Tibial nerve (tissue), 4 donors: ENCODE measurements at regions not wholly inside any gene's neighbourhood (a gene's known extent, or its start where the extent isn't known, plus 50 kb on each side); places are given as distances from the start of the nearest gene placed in this dataset.

Source experiments
- EP300 ChIP-seq, 2 donors: sonication (generic); formaldehyde crosslinking; IDR thresholded peaks; one replicate each; pipeline ENCODE4 v1.6.1; 2017; ENCODE audit warnings: antibody characterized with exemption in 2 of 2, mild to moderate bottlenecking in 1 of 2
- POLR2A ChIP-seq, 2 donors: fragments of 450-650 bp; IDR thresholded peaks; one replicate each; pipeline ENCODE4 v1.6.1; 2017; ENCODE audit warnings: antibody characterized with exemption in 2 of 2, mild to moderate bottlenecking in 2 of 2, moderate library complexity in 2 of 2
- TF ChIP-seq, protein P1 (sequence below), 5 experiments: fragments of 200-600 bp in 3 of 5; fragments of 450-650 bp in 2 of 5; sonication (generic) in 3 of 5; IDR thresholded peaks; one replicate each; pipeline ENCODE4 v1.5.1; 2016 to 2019; ENCODE audit warnings: antibody characterized with exemption in 5 of 5, mild to moderate bottlenecking in 3 of 5, moderate library complexity in 2 of 5

DNA sequence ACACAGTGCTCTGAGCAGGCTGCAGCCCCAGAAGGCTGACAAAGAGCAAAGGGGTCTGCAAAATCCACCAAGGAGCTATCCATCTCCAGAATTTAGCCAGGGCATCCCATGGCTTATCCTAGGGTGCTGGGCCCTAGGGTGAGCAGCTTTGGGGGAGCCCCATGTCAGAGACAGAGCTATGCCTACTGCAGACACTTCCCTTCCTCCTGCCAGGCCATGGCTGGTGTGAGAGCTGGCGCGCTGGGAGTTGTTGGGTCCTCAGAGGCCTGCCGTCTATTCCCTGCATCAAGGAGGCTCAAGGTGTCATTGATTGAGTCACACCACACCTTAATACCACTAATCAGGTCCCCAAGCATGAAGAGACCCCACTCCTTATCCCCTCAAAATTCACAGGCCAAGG, 85.3 kb upstream of the TP53I11 start:
- TF ChIP-seq, protein P1, sequence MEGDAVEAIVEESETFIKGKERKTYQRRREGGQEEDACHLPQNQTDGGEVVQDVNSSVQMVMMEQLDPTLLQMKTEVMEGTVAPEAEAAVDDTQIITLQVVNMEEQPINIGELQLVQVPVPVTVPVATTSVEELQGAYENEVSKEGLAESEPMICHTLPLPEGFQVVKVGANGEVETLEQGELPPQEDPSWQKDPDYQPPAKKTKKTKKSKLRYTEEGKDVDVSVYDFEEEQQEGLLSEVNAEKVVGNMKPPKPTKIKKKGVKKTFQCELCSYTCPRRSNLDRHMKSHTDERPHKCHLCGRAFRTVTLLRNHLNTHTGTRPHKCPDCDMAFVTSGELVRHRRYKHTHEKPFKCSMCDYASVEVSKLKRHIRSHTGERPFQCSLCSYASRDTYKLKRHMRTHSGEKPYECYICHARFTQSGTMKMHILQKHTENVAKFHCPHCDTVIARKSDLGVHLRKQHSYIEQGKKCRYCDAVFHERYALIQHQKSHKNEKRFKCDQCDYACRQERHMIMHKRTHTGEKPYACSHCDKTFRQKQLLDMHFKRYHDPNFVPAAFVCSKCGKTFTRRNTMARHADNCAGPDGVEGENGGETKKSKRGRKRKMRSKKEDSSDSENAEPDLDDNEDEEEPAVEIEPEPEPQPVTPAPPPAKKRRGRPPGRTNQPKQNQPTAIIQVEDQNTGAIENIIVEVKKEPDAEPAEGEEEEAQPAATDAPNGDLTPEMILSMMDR (IDR thresholded peaks at IDR 0.05): no peak
- TF ChIP-seq POLR2A (IDR thresholded peaks at IDR 0.05): no peak
- no peak for TF ChIP-seq EP300 (IDR thresholded peaks at IDR 0.05)
